ENCODE measurements at regions not wholly inside any gene's neighbourhood (a gene's known extent, or its start where the extent isn't known, plus 50 kb on each side); places are given as distances from the start of the nearest gene placed in this dataset.

DNA sequence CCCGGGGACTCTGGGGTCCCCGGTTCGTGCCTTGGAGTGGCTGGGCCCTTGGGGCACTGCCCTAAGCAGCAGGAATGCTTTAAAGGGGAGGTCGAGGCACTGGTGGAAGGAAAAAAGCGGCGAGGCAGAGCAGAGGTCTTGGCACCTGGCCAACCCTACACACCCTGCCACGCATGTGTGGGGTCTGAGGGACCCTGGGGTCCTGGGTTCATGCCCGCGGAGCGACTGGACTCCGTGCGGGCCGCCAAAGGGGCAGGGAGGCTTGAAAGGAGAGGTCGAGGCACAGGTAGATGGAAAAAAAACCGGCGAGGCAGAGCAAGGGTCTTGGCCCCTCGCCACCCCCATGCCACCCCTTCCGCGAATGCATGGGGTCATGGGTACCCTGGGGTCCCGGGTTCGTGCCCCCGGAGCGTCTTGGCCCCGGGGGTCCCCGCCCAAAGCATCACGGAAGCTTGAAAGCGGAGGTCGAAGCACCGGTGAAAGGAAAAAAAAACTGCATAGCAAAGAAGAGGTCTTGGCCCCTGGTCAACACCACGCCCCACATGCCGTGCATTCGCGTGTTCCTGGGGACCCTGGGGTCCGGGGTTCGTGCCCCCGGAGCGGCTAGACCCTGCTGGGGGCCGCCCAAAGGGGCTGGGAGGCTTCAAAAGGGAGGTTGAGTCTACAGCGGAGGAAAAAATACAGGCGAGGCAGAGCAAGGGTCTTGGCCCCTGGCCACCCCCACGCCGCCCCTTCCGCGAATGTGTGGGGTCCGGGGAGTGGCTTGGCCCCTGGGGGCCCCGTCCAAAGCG, 312.9 kb downstream of the ALG10 start:
- no peak overlapping the region for H3K4me3 Mint-ChIP-seq
- no peaks in the 10 kb centered on the region for H3K27me3 Mint-ChIP-seq
- ChIA-PET POLR2A (ENCODE audit: partially characterized antibody) (no interaction called here), CTCF (ENCODE audit: partially characterized antibody) (no interaction called here)
- H3K4me3 ChIP-seq (ENCODE audit: low read length in 2 of 2) = no peak overlapping the region
- no peak overlapping the region for H3K27ac ChIP-seq (ENCODE audit: low read depth, low read length)
- no peaks in the 10 kb centered on the region for H3K4me1 Mint-ChIP-seq
- intact Hi-C loops (cut with micrococcal nuclease) = no loop called here
- no peak overlapping the region for H3K27ac Mint-ChIP-seq
- H3K36me3 Mint-ChIP-seq = no peaks in the 10 kb centered on the region
- no peaks in the 10 kb centered on the region for H3K36me3 ChIP-seq (ENCODE audit: insufficient read depth, low read length)
- H3K9me3 ChIP-seq (ENCODE audit: control insufficient read depth in 1 of 2, low read length in 2 of 2) = no peaks in the 10 kb centered on the region
- DNase-seq = no peak
- H3K4me1 ChIP-seq (ENCODE audit: insufficient read depth, low read length) = no peaks in the 10 kb centered on the region
- peaks cover 0 to 26% (median 6%) of the 10 kb centered on the region in 8 donors for H3K9me3 Mint-ChIP-seq
- H3K27me3 ChIP-seq (ENCODE audit: insufficient read depth, low read length) = no peaks in the 10 kb centered on the region

DNA sequence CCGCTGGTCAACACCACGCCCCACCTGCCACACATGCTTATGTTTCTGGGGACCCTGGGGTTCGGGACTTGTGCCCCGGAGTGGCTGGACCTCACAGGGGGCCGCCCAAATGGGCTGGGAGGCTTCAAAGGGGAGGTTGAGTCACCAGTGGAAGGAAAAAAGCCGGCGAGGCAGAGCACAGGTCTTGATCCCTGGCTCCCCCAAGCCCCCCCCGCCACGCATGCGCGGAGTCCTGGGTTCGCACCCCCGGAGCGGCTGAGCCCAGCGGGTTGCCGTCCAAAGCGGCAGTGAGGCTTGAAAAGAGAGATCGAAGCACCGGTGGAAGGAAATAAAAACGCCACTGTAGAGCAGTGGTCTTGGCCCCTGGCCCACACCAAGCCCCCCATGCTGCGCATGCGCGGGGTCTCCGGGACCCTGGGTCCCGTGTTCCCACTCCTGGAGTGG, 313.5 kb downstream of the ALG10 start:
- Histone ChIP-seq H3K4me1 (ENCODE audit: insufficient read depth, low read length) (no peaks in the 10 kb centered on the region), H3K4me3 (ENCODE audit: low read length in 2 of 2) (no peak overlapping the region), H3K9me3 (ENCODE audit: control insufficient read depth in 1 of 2, low read length in 2 of 2) (no peaks in the 10 kb centered on the region), H3K27me3 (ENCODE audit: insufficient read depth, low read length) (no peaks in the 10 kb centered on the region), H3K36me3 (ENCODE audit: insufficient read depth, low read length) (no peaks in the 10 kb centered on the region), H3K27ac (ENCODE audit: low read depth, low read length) (no peak overlapping the region)
- Mint-ChIP-seq H3K4me1 (no peaks in the 10 kb centered on the region), H3K9me3 (peaks cover 0 to 23% (median 3%) of the 10 kb centered on the region in 8 donors), H3K27me3 (no peaks in the 10 kb centered on the region), H3K4me3 (no peak overlapping the region), H3K27ac (no peak overlapping the region), H3K36me3 (no peaks in the 10 kb centered on the region)
- no peak for DNase-seq
- ChIA-PET CTCF (ENCODE audit: partially characterized antibody) (no interaction called here), POLR2A (ENCODE audit: partially characterized antibody) (no interaction called here)
- intact Hi-C loops (cut with micrococcal nuclease) = no loop called here

DNA sequence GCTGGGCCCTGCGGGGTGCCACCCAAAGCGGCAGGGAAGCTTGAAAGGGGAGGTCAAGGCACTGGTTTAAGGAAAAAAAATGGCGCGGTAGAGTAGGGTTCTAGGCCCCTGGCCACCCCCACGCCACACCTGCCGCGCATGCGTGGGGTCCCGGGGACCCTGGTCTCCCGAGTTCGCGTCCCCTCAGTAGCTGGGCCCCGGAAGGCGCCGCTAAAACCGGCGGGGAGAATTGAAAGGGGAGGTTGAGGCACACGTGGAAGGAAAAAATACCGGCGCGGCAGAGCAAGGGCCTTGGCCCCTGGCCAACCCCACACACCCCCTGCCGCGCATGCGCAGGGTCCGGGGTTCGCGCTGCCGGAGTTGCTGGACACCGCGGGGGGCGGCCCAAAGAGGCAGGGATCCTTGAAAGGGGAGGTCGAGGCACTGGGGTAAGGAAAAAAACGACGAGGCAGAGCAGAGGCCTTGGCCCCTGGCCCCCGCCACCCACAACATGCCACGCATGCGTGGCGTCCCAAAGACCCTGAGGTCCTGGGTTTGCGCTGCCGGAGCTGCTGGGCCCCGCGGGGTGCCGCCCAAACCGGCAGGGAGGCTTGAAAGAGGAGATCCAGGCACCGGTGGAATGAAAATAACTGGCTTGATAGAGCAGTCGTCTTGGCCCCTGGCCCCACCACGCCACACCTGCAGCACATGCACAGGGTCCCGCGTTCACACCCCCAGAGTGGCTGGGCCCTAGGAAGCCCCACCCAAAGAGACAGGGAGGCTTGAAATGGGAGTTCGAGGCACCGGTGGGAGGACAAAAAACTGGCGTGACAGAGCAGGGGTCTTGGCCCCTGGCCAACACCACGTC, 314.5 kb downstream of the ALG10 start:
- no peaks in the 10 kb centered on the region for H3K36me3 ChIP-seq (ENCODE audit: insufficient read depth, low read length)
- no peak overlapping the region for H3K27ac ChIP-seq (ENCODE audit: low read depth, low read length)
- ChIA-PET POLR2A (ENCODE audit: partially characterized antibody) (no interaction called here), CTCF (ENCODE audit: partially characterized antibody) (no interaction called here)
- Mint-ChIP-seq H3K27ac (no peak overlapping the region), H3K4me1 (no peaks in the 10 kb centered on the region), H3K4me3 (no peak overlapping the region), H3K27me3 (no peaks in the 10 kb centered on the region), H3K36me3 (no peaks in the 10 kb centered on the region), H3K9me3 (peaks cover 0 to 18% (median 2%) of the 10 kb centered on the region in 8 donors)
- no peak overlapping the region for H3K4me3 ChIP-seq (ENCODE audit: low read length in 2 of 2)
- intact Hi-C loops (cut with micrococcal nuclease) = no loop called here
- no peaks in the 10 kb centered on the region for H3K4me1 ChIP-seq (ENCODE audit: insufficient read depth, low read length)
- DNase-seq = no peak
- no peaks in the 10 kb centered on the region for H3K27me3 ChIP-seq (ENCODE audit: insufficient read depth, low read length)
- H3K9me3 ChIP-seq (ENCODE audit: control insufficient read depth in 1 of 2, low read length in 2 of 2) = no peaks in the 10 kb centered on the region

DNA sequence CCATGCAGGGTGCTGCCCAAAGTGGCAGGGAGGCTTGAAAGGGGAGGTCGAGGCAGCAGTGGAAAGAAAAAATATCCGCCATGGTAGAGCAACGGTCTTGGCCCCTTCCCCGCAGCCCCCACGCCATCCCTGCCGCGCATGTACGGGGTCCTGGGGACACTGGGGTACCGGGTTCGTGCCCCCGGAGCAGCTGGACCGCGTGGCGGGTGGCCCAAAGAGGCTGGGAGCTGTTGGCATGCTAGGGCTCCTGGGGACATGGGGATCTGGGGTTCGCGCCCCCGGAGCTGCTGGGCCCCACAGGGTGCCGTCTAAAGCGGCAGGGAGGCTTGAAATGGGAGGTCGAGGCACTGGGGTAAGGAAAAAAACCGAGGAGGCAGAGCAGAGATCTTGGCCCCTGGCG, 316.5 kb downstream of the ALG10 start:
- H3K4me3 ChIP-seq (ENCODE audit: low read length in 2 of 2) = no peak overlapping the region
- H3K27ac ChIP-seq (ENCODE audit: low read depth, low read length) = no peak overlapping the region
- Mint-ChIP-seq H3K4me1 (no peaks in the 10 kb centered on the region), H3K9me3 (peaks cover 0 to 15% (median 2%) of the 10 kb centered on the region in 8 donors), H3K36me3 (no peaks in the 10 kb centered on the region), H3K27ac (no peak overlapping the region), H3K4me3 (no peak overlapping the region), H3K27me3 (no peaks in the 10 kb centered on the region)
- intact Hi-C loops (cut with micrococcal nuclease) = no loop called here
- H3K36me3 ChIP-seq (ENCODE audit: insufficient read depth, low read length) = no peaks in the 10 kb centered on the region
- no peaks in the 10 kb centered on the region for H3K9me3 ChIP-seq (ENCODE audit: control insufficient read depth in 1 of 2, low read length in 2 of 2)
- DNase-seq = no peak
- no peaks in the 10 kb centered on the region for H3K27me3 ChIP-seq (ENCODE audit: insufficient read depth, low read length)
- POLR2A ChIA-PET (ENCODE audit: partially characterized antibody) = no interaction called here
- CTCF ChIA-PET (ENCODE audit: partially characterized antibody) = no interaction called here
- no peaks in the 10 kb centered on the region for H3K4me1 ChIP-seq (ENCODE audit: insufficient read depth, low read length)

DNA sequence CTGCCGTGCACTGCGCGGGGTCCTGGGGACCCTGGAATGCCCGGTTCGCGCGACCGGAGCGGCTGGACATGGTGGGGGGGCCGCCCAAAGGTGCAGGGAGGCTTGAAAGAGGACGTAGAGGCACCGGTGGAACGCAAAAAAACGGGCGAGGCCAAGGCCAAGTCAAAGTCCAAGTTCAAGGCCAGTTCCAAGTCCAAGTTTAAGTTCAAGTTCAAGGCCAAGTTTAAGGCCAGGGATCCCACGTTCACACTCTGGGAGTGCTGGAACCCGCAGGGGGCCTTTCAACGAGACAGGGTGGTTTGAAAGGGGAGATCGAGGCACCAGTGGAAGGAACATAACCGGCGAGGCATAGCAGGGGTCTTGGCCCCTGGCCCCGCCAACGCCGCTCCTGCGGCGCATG, 317.6 kb downstream of the ALG10 start:
- Mint-ChIP-seq H3K27me3 (no peaks in the 10 kb centered on the region), H3K4me3 (no peak overlapping the region), H3K9me3 (peaks cover 0 to 13% (median 2%) of the 10 kb centered on the region in 8 donors), H3K4me1 (no peaks in the 10 kb centered on the region), H3K36me3 (no peaks in the 10 kb centered on the region), H3K27ac (no peak overlapping the region)
- CTCF ChIA-PET (ENCODE audit: partially characterized antibody) = no interaction called here
- POLR2A ChIA-PET (ENCODE audit: partially characterized antibody) = no interaction called here
- DNase-seq = no peak
- intact Hi-C loops (cut with micrococcal nuclease) = no loop called here
- no peak overlapping the region for H3K4me3 ChIP-seq (ENCODE audit: low read length in 2 of 2)
- no peak overlapping the region for H3K27ac ChIP-seq (ENCODE audit: low read depth, low read length)
- H3K36me3 ChIP-seq (ENCODE audit: insufficient read depth, low read length) = no peaks in the 10 kb centered on the region
- H3K27me3 ChIP-seq (ENCODE audit: insufficient read depth, low read length) = no peaks in the 10 kb centered on the region
- no peaks in the 10 kb centered on the region for H3K4me1 ChIP-seq (ENCODE audit: insufficient read depth, low read length)
- no peaks in the 10 kb centered on the region for H3K9me3 ChIP-seq (ENCODE audit: control insufficient read depth in 1 of 2, low read length in 2 of 2)

DNA sequence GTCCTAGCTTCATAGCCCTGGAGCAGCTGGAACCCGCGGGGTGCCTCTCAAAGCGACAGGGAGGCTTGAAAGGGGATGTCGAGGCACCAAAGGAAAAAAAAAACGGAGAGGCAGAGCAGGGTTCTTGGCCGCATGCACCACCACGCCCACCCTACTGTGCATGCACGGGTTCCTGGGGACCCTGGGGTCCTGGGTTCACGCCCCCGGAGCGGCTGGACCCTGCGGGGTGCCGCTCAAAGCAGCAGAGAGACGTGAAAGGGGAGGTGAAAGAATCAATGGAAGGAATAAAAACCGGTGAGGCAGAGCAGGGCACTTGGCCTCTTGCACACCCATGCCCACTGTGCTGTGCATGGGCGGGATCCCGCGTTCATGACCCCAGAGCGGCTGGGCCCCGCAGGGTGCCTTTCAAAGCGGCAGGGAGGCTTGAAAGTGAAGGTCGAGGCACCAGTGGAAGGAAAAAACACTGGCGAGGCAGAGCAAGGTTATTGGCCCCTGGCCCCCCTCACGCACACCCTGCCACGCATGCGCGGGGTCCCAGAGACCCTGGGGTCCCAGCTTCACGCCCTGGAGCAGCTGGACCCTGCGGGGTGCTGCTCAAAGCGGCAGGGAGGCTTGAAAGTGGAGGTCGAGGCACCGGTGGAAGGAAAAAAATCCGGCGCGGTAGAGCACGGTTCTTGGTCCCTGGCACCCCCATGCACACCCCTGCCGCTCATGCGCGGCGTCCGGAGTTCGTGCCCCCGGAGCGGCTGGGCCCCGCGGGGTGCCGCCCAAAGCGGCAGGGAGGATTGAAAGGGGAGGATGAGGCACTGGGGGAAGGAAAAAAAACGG, 318.5 kb downstream of the ALG10 start:
- intact Hi-C loops (cut with micrococcal nuclease) = no loop called here
- H3K4me3 Mint-ChIP-seq = no peak overlapping the region
- H3K36me3 Mint-ChIP-seq = no peaks in the 10 kb centered on the region
- no peaks in the 10 kb centered on the region for H3K9me3 ChIP-seq (ENCODE audit: control insufficient read depth in 1 of 2, low read length in 2 of 2)
- CTCF ChIA-PET (ENCODE audit: partially characterized antibody) = no interaction called here
- peaks cover 0 to 10% (median 2%) of the 10 kb centered on the region in 8 donors for H3K9me3 Mint-ChIP-seq
- no peak overlapping the region for H3K27ac Mint-ChIP-seq
- H3K36me3 ChIP-seq (ENCODE audit: insufficient read depth, low read length) = no peaks in the 10 kb centered on the region
- no peaks in the 10 kb centered on the region for H3K27me3 ChIP-seq (ENCODE audit: insufficient read depth, low read length)
- no peaks in the 10 kb centered on the region for H3K27me3 Mint-ChIP-seq
- no peaks in the 10 kb centered on the region for H3K4me1 Mint-ChIP-seq
- H3K27ac ChIP-seq (ENCODE audit: low read depth, low read length) = no peak overlapping the region
- no peak for DNase-seq
- POLR2A ChIA-PET (ENCODE audit: partially characterized antibody) = no interaction called here
- no peaks in the 10 kb centered on the region for H3K4me1 ChIP-seq (ENCODE audit: insufficient read depth, low read length)
- no peak overlapping the region for H3K4me3 ChIP-seq (ENCODE audit: low read length in 2 of 2)

DNA sequence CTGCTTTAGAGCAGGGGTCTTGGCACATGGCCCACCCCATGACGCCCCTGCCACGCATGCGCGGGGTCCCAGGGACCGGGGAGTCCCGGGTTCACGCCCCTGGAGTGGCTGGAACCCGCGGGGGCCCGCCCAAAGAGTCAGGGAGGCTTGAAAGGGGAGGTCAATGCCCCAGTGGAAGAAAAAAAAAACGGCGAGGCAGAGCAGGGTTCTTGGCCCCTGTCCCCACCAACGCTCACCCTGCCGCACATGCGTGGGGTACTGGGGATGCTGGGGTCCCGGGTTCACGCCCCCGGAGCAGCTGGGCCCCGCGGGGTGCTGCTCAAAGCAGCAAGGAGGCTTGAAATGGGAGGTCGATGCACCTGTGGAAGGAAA, 319.1 kb downstream of the ALG10 start:
- Mint-ChIP-seq H3K4me3 (no peak overlapping the region), H3K36me3 (no peaks in the 10 kb centered on the region), H3K27me3 (no peaks in the 10 kb centered on the region), H3K9me3 (peaks cover 0 to 7% (median 2%) of the 10 kb centered on the region in 8 donors), H3K4me1 (no peaks in the 10 kb centered on the region), H3K27ac (no peak overlapping the region)
- CTCF ChIA-PET (ENCODE audit: partially characterized antibody) = no interaction called here
- Histone ChIP-seq H3K4me1 (ENCODE audit: insufficient read depth, low read length) (no peaks in the 10 kb centered on the region), H3K27ac (ENCODE audit: low read depth, low read length) (no peak overlapping the region), H3K4me3 (ENCODE audit: low read length in 2 of 2) (no peak overlapping the region), H3K9me3 (ENCODE audit: control insufficient read depth in 1 of 2, low read length in 2 of 2) (no peaks in the 10 kb centered on the region), H3K27me3 (ENCODE audit: insufficient read depth, low read length) (no peaks in the 10 kb centered on the region), H3K36me3 (ENCODE audit: insufficient read depth, low read length) (no peaks in the 10 kb centered on the region)
- no peak for DNase-seq
- POLR2A ChIA-PET (ENCODE audit: partially characterized antibody) = no interaction called here
- intact Hi-C loops (cut with micrococcal nuclease) = no loop called here
